Neural cell (in vitro differentiated cells): ENCODE measurements at regions not wholly inside any gene's neighbourhood (a gene's known extent, or its start where the extent isn't known, plus 50 kb on each side); places are given as distances from the start of the nearest gene placed in this dataset.

Experiments
- EP300 ChIP-seq: fragments of 450-650 bp; conservative IDR thresholded peaks from 2 replicates; pipeline ENCODE4 v1.6.1; 2014; ENCODE audit warnings: antibody characterized with exemption, mild to moderate bottlenecking, moderate library complexity; ENCODE audit not compliant: poor library complexity, severe bottlenecking
- EZH2 ChIP-seq: fragments of 200-600, 300-800 bp; shearing (Covaris generic), sonication (generic); IDR thresholded peaks from 2 replicates; pipeline ENCODE4 v1.6.1; 2014; ENCODE audit warnings: antibody characterized with exemption, low read length, borderline replicate concordance, mild to moderate bottlenecking; ENCODE audit not compliant: insufficient read depth, poor library complexity, severe bottlenecking
- MXI1 ChIP-seq: fragments of 450-650 bp; conservative IDR thresholded peaks from 2 replicates; pipeline ENCODE4 v1.6.1; 2014; ENCODE audit warnings: antibody characterized with exemption, mild to moderate bottlenecking; ENCODE audit not compliant: poor library complexity, severe bottlenecking
- POLR2AphosphoS5 ChIP-seq: IDR thresholded peaks from 2 replicates; pipeline ENCODE4 v1.6.1; 2012
- RAD21 ChIP-seq: fragments of 450-650 bp; conservative IDR thresholded peaks from 2 replicates; pipeline ENCODE4 v1.6.1; 2014; ENCODE audit warnings: antibody characterized with exemption, mild to moderate bottlenecking, moderate library complexity
- REST ChIP-seq: IDR thresholded peaks from 2 replicates; pipeline ENCODE4 v1.6.1; 2012; ENCODE audit warnings: borderline replicate concordance
- SMC3 ChIP-seq: fragments of 450-650 bp; conservative IDR thresholded peaks from 2 replicates; pipeline ENCODE4 v1.6.1; 2014; ENCODE audit warnings: antibody characterized with exemption, mild to moderate bottlenecking, moderate library complexity; ENCODE audit not compliant: poor library complexity
- TAF1 ChIP-seq: IDR thresholded peaks from 2 replicates; pipeline ENCODE4 v1.6.1; 2012; ENCODE audit warnings: low read depth
- TF ChIP-seq, protein P1 (sequence below): fragments of 450-650 bp; IDR thresholded peaks from 2 replicates; pipeline ENCODE4 v1.5.1; 2014; ENCODE audit warnings: antibody characterized with exemption, mild to moderate bottlenecking, moderate library complexity; ENCODE audit not compliant: poor library complexity, severe bottlenecking

DNA sequence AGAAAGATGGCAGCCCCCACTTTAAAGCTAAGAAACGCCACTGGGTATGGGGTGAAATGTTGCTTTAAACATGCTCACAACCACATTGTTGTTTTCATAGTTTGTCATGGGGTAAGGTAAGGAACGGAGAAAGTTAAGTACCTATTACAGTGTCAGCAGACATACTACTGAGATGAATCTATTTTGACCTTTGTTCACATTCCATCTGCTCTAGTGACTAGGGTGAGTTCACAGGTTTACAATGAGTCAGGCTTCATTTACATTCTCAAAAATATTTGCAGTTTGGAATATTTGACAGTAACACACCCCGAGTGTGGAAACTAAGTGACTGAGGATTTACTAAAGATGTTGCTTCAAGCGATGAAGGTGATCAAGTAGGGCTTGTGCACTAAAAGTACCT is 428.7 kb upstream of the ACVR2A start:
- TF ChIP-seq EP300 = no peak
- TF ChIP-seq, protein P1, sequence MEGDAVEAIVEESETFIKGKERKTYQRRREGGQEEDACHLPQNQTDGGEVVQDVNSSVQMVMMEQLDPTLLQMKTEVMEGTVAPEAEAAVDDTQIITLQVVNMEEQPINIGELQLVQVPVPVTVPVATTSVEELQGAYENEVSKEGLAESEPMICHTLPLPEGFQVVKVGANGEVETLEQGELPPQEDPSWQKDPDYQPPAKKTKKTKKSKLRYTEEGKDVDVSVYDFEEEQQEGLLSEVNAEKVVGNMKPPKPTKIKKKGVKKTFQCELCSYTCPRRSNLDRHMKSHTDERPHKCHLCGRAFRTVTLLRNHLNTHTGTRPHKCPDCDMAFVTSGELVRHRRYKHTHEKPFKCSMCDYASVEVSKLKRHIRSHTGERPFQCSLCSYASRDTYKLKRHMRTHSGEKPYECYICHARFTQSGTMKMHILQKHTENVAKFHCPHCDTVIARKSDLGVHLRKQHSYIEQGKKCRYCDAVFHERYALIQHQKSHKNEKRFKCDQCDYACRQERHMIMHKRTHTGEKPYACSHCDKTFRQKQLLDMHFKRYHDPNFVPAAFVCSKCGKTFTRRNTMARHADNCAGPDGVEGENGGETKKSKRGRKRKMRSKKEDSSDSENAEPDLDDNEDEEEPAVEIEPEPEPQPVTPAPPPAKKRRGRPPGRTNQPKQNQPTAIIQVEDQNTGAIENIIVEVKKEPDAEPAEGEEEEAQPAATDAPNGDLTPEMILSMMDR = no peak
- no peak for TF ChIP-seq TAF1
- TF ChIP-seq SMC3 = no peak
- no peak for TF ChIP-seq EZH2
- TF ChIP-seq POLR2AphosphoS5 = no peak
- no peak for TF ChIP-seq RAD21
- TF ChIP-seq MXI1 = no peak
- TF ChIP-seq REST = no peak
